Spinal cord (tissue), 9 donors: ENCODE measurements at regions not wholly inside any gene's neighbourhood (a gene's known extent, or its start where the extent isn't known, plus 50 kb on each side); places are given as distances from the start of the nearest gene placed in this dataset.
"Not testable (repeated sequence)": the region's sequence is repeated elsewhere in the genome, so short reads cannot be mapped to it uniquely, and the experiment has no call there.

Source experiments
- DNase-seq, 6 donors: peaks; one replicate each; pipeline versions ENCODE4 v3.0.0 to v3.0.0-alpha.2; 2013 to 2015; ENCODE audit warnings: low spot score in 6 of 6, low read depth in 4 of 6
- H3K27ac ChIP-seq: one replicate; pipeline ENCODE4 v1.5.1; 2013; ENCODE audit warnings: low read depth, low read length, control low read depth
- H3K27me3 ChIP-seq: one replicate; pipeline ENCODE4 v1.6.1; 2013; ENCODE audit warnings: low read length; ENCODE audit not compliant: control insufficient read depth, insufficient read depth
- H3K36me3 ChIP-seq: one replicate; pipeline ENCODE4 v1.6.1; 2013; ENCODE audit warnings: low read length; ENCODE audit not compliant: control insufficient read depth, insufficient read depth
- H3K4me1 ChIP-seq: one replicate; pipeline ENCODE4 v1.6.1; 2013; ENCODE audit warnings: low read length; ENCODE audit not compliant: control insufficient read depth, insufficient read depth
- H3K4me3 ChIP-seq: one replicate; pipeline ENCODE4 v1.5.1; 2013; ENCODE audit warnings: low read depth, low read length, control low read depth
- H3K9me3 ChIP-seq: one replicate; pipeline ENCODE4 v1.6.1; 2013; ENCODE audit warnings: low read length; ENCODE audit not compliant: control insufficient read depth, insufficient read depth
- WGBS: methylation state at CpG from one replicate; pipeline ENCODE4 v1.1.5; 2013; ENCODE audit warnings: missing lambda C conversion rate; ENCODE audit not compliant: insufficient coverage; 5-methylcytosine and 5-hydroxymethylcytosine counted together
- donor health status: healthy.

DNA sequence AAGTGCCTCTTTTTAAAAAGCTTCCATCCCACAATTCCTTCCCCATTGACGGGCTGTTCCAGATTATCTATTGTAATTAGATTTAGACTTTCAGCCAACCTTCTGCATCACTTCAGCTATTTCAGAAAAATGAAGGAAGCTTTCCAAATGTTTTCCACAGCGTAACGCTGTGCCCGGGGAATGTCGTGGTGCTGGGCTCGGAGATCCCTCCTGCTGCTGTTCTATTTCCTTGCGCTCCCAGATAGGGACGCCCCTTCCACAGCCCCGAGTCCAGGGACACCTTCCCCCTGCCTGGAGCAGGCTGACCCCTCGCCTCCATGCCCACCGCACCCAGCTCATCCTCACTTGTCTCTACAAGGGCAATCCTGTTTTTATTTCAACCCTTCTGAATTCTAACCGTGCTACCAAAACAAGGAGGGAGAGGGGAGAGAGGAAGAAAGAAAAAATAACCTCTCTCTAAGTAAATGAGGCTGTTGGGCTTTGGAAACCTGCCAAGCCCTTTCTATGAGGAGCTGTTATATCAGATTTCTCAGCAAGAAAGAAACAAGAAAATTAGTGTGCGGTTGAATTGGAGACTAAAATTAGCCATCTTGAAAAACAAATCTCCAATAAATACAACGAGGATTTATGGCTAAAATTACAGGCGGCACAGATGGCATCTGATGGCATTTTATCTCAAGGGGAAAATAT, 366.9 kb downstream of the BRD1 start:
- H3K27me3 ChIP-seq: no peaks in the 10 kb centered on the region
- no peak overlapping the region for H3K4me3 ChIP-seq
- H3K27ac ChIP-seq: no peak overlapping the region

DNA sequence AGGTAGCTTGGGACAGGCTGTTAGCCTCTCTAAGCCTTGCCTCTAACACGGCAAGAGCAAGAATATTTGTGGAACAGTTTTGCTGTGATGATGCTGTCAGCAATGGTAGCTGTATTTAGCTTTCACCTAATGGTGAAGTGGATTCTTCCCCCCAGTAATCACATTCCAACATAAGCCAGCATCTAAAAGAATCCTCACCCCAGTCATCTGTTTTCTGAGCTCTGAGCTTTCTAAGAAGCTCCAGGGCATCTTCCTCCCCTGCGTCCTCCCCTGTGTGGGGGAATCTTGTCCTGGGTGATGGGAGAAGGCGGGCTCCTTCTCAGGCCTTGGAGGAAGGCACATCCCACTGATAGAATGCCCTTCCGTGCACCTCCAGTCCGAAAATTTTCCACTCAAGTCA, 367.6 kb downstream of the BRD1 start:
- no peak for DNase-seq
- no peak overlapping the region for H3K27ac ChIP-seq
- no peaks in the 10 kb centered on the region for H3K36me3 ChIP-seq
- no CpG with 5 or more reads among the region's 5 CpGs for WGBS
- peaks cover 41% of the 10 kb centered on the region for H3K4me1 ChIP-seq
- H3K9me3 ChIP-seq: no peaks in the 10 kb centered on the region
- no peak overlapping the region for H3K4me3 ChIP-seq
- H3K27me3 ChIP-seq: peaks cover 3% of the 10 kb centered on the region

More for the DNA sequence above, 366.9 kb downstream of the BRD1 start:
- Histone ChIP-seq H3K4me1 (peaks cover 35% of the 10 kb centered on the region), H3K9me3 (no peaks in the 10 kb centered on the region), H3K36me3 (no peaks in the 10 kb centered on the region)
- DNase-seq: peak in 4 of 6 donors; percentile 49 to 96 (median 76)
- 23% methylated on average over 8 of the region's 15 CpGs for WGBS

GRCh38 chr22:49458708-49459099, 369.0 kb downstream of the BRD1 start:
- Histone ChIP-seq H3K4me1 (peaks cover 44% of the 10 kb centered on the region), H3K27ac (no peak overlapping the region), H3K9me3 (no peaks in the 10 kb centered on the region), H3K27me3 (peaks cover 3% of the 10 kb centered on the region), H3K4me3 (no peak overlapping the region), H3K36me3 (no peaks in the 10 kb centered on the region)
- no peak for DNase-seq
- 92% methylated on average over 15 of the region's 15 CpGs for WGBS

- Histone ChIP-seq H3K27me3 (peaks cover 3% of the 10 kb centered on the region), H3K27ac (no peak overlapping the region), H3K4me1 (peaks cover 44% of the 10 kb centered on the region), H3K36me3 (no peaks in the 10 kb centered on the region), H3K4me3 (no peak overlapping the region), H3K9me3 (no peaks in the 10 kb centered on the region)
- no peak for DNase-seq
- WGBS: 86% methylated on average over 13 of the region's 14 CpGs
Measured at GRCh38 chr22:49457946-49458707, 369.5 kb downstream of the BRD1 start.

- no peak for DNase-seq
- no peaks in the 10 kb centered on the region for H3K9me3 ChIP-seq
- WGBS: 33% methylated on average over 12 of the region's 17 CpGs
- no peak overlapping the region for H3K4me3 ChIP-seq
- H3K27me3 ChIP-seq: peaks cover 3% of the 10 kb centered on the region
- H3K36me3 ChIP-seq: no peaks in the 10 kb centered on the region
- H3K4me1 ChIP-seq: peaks cover 44% of the 10 kb centered on the region
- H3K27ac ChIP-seq: no peak overlapping the region
Measured at GRCh38 chr22:49457146-49457545, 370.5 kb downstream of the BRD1 start.

DNA sequence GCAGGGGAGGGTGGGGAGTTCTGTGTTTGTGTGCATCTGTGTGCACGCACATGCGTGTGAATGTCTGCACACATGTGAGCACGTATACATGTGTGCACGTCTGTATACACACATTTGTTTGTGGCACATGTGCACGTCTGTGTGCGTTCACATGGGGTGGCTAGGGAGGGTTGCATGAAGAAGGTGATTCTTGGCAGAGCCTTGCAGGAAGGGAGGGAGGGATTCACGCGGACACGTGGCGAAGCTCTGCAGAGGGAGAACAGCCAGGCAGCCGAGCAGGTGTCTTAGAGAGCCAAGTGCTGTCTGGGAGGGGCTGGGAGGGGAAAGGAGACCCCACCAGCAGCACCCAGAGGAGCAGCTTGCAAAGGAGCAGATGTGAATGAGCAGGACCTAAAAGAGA, 372.1 kb downstream of the BRD1 start:
- DNase-seq: peak in 1 of 6 donors; percentile 68
- peaks cover 10% of the 10 kb centered on the region for H3K27me3 ChIP-seq
- no peaks in the 10 kb centered on the region for H3K9me3 ChIP-seq
- 64% methylated on average over 10 of the region's 11 CpGs for WGBS
- no peak overlapping the region for H3K27ac ChIP-seq
- H3K4me3 ChIP-seq: no peak overlapping the region
- H3K4me1 ChIP-seq: peaks cover 40% of the 10 kb centered on the region
- no peaks in the 10 kb centered on the region for H3K36me3 ChIP-seq

- H3K27me3 ChIP-seq: peaks cover 12% of the 10 kb centered on the region
- DNase-seq: no peak
Measured at GRCh38 chr22:49454726-49455125, 372.9 kb downstream of the BRD1 start.

DNA sequence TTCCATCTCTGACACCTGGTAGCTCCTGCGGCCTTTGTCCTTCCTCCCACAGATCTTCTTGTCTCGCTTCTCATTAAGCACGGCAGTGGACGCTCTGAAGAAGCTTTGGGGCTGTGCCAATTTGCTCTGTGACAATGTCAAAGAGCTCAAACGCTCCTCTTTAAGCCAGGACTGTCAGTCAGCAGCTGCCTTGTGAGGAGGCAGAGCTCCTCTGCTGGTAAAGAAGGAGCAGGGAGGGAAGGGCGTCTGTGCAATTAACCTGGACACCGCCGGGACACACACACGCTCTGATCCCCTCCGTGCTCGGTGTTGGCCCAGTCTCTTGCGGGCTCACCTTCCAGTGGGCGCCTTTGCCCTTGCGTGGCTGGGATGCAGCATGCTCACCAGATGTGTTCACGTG, 373.9 kb downstream of the BRD1 start:
- Histone ChIP-seq H3K27me3 (peaks cover 16% of the 10 kb centered on the region), H3K27ac (no peak overlapping the region), H3K4me3 (no peak overlapping the region), H3K9me3 (no peaks in the 10 kb centered on the region), H3K36me3 (no peaks in the 10 kb centered on the region), H3K4me1 (peaks cover 45% of the 10 kb centered on the region)
- DNase-seq: peak in 1 of 6 donors; percentile 57
- 60% methylated on average over 13 of the region's 15 CpGs for WGBS

More at GRCh38 chr22:49454726-49455125, 372.9 kb downstream of the BRD1 start:
- H3K4me1 ChIP-seq: peaks cover 40% of the 10 kb centered on the region
- H3K27ac ChIP-seq: no peak overlapping the region
- no peak overlapping the region for H3K4me3 ChIP-seq
- WGBS: 85% methylated on average over 6 of the region's 7 CpGs
- no peaks in the 10 kb centered on the region for H3K36me3 ChIP-seq
- no peaks in the 10 kb centered on the region for H3K9me3 ChIP-seq

- not testable (repeated sequence) for DNase-seq, H3K9me3 ChIP-seq, H3K4me3 ChIP-seq, H3K36me3 ChIP-seq, H3K27ac ChIP-seq
- Histone ChIP-seq H3K27me3 (peaks cover 16% of the 10 kb centered on the region), H3K4me1 (peaks cover 52% of the 10 kb centered on the region)
- 100% methylated on average over 1 of the region's 1 CpG for WGBS
Measured at GRCh38 chr22:49453019-49453418, 374.7 kb downstream of the BRD1 start.
